KMS-11 (cell line): ENCODE measurements at regions not wholly inside any gene's neighbourhood (a gene's known extent, or its start where the extent isn't known, plus 50 kb on each side); places are given as distances from the start of the nearest gene placed in this dataset.

Experiments
- H2AFZ ChIP-seq: fragments of 200-600 bp; sonication (generic); 2 replicates; pipeline ENCODE4 v1.6.1; 2016; ENCODE audit warnings: antibody characterized with exemption, mixed run types, low read depth
- H3K27ac ChIP-seq: fragments of 200-600 bp; sonication (generic); 2 replicates; pipeline ENCODE4 v1.6.1; 2016; ENCODE audit warnings: mild to moderate bottlenecking, mixed run types
- H3K27me3 ChIP-seq: fragments of 200-600 bp; sonication (generic); 2 replicates; pipeline ENCODE4 v1.6.1; 2017; ENCODE audit warnings: mild to moderate bottlenecking, low read depth, mixed run types, moderate library complexity; ENCODE audit not compliant: insufficient read depth
- H3K36me3 ChIP-seq: fragments of 200-600 bp; sonication (generic); 2 replicates; pipeline ENCODE4 v1.6.1; 2017; ENCODE audit warnings: mild to moderate bottlenecking, mixed run types; ENCODE audit not compliant: insufficient read depth
- H3K4me1 ChIP-seq: fragments of 200-600 bp; sonication (generic); 2 replicates; pipeline ENCODE4 v1.6.1; 2016; ENCODE audit warnings: mild to moderate bottlenecking, low read depth, mixed run types; ENCODE audit not compliant: poor library complexity, severe bottlenecking
- H3K4me2 ChIP-seq: fragments of 200-600 bp; sonication (generic); 2 replicates; pipeline ENCODE4 v1.7.0; 2016; ENCODE audit warnings: mild to moderate bottlenecking, mixed run types
- H3K4me3 ChIP-seq: fragments of 200-600 bp; sonication (generic); IDR thresholded peaks from 2 replicates; pipeline ENCODE4 v1.6.1; 2017; ENCODE audit warnings: low read depth, low read length, mixed read lengths; ENCODE audit not compliant: insufficient read depth
- H3K79me2 ChIP-seq: fragments of 200-600 bp; sonication (generic); 2 replicates; pipeline ENCODE4 v1.6.1; 2016; ENCODE audit warnings: low read depth, mixed run types; ENCODE audit not compliant: insufficient read depth
- H3K9ac ChIP-seq: fragments of 200-600 bp; sonication (generic); 2 replicates; pipeline ENCODE4 v1.6.1; 2016; ENCODE audit warnings: mild to moderate bottlenecking, mixed run types
- H4K20me1 ChIP-seq: fragments of 200-600 bp; sonication (generic); 2 replicates; pipeline ENCODE4 v1.6.1; 2016; ENCODE audit warnings: mild to moderate bottlenecking, mixed run types; ENCODE audit not compliant: insufficient read depth
- TF ChIP-seq, protein P1 (sequence below): fragments of 200-600 bp; sonication (generic); conservative IDR thresholded peaks from 2 replicates; pipeline ENCODE4 v1.6.1; 2017; ENCODE audit warnings: low read depth, mild to moderate bottlenecking, antibody characterized with exemption, low read length, moderate library complexity, mixed read lengths

GRCh38 chrX:110853610-110854009 is 58.0 kb upstream of the CHRDL1 start:
- Histone ChIP-seq H3K27ac (no peak overlapping the region), H3K27me3 (no peaks in the 10 kb centered on the region), H3K36me3 (no peaks in the 10 kb centered on the region), H3K4me1 (peaks cover 17% of the 10 kb centered on the region), H4K20me1 (no peaks in the 10 kb centered on the region), H3K9ac (no peak overlapping the region), H3K4me3 (no peak overlapping the region), H3K4me2 (no peak overlapping the region), H3K79me2 (no peaks in the 10 kb centered on the region), H2AFZ (no peak overlapping the region)
- TF ChIP-seq, protein P1, sequence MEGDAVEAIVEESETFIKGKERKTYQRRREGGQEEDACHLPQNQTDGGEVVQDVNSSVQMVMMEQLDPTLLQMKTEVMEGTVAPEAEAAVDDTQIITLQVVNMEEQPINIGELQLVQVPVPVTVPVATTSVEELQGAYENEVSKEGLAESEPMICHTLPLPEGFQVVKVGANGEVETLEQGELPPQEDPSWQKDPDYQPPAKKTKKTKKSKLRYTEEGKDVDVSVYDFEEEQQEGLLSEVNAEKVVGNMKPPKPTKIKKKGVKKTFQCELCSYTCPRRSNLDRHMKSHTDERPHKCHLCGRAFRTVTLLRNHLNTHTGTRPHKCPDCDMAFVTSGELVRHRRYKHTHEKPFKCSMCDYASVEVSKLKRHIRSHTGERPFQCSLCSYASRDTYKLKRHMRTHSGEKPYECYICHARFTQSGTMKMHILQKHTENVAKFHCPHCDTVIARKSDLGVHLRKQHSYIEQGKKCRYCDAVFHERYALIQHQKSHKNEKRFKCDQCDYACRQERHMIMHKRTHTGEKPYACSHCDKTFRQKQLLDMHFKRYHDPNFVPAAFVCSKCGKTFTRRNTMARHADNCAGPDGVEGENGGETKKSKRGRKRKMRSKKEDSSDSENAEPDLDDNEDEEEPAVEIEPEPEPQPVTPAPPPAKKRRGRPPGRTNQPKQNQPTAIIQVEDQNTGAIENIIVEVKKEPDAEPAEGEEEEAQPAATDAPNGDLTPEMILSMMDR: 0 out of 2 replicates have a peak, but pooled peaks have one; percentile 32

DNA sequence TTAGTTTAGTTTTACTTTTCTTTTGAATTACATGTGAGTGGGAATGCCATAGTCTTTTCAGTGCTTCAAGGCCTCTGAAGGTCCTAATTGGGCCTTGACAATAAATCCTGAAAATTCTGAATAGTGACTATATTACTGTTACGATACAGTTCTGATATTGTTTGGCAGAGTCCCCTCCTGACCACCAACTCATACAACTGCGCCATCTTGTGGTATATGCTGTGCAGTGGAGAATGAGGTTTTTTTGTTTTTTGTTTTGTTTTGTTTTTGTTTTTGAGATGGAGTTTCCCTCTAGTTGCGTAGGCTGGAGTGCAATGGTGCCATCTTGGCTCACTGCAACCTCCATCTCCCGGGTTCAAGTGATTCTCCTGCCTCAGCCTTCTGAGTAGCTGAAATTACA is 56.6 kb upstream of the CHRDL1 start:
- H3K36me3 ChIP-seq: no peaks in the 10 kb centered on the region
- H3K4me3 ChIP-seq: no peak overlapping the region
- H3K4me2 ChIP-seq: peak overlapping the region; percentile 57
- H4K20me1 ChIP-seq: no peaks in the 10 kb centered on the region
- no peak overlapping the region for H3K27ac ChIP-seq
- no peaks in the 10 kb centered on the region for H3K79me2 ChIP-seq
- no peaks in the 10 kb centered on the region for H3K27me3 ChIP-seq
- TF ChIP-seq, protein P1: peak; percentile 58
- H3K4me1 ChIP-seq: peaks cover 17% of the 10 kb centered on the region
- H2AFZ ChIP-seq: peak overlapping the region; percentile 67
- peak overlapping the region; percentile 25; the same call in 1 of the 2 replicates for H3K9ac ChIP-seq

DNA sequence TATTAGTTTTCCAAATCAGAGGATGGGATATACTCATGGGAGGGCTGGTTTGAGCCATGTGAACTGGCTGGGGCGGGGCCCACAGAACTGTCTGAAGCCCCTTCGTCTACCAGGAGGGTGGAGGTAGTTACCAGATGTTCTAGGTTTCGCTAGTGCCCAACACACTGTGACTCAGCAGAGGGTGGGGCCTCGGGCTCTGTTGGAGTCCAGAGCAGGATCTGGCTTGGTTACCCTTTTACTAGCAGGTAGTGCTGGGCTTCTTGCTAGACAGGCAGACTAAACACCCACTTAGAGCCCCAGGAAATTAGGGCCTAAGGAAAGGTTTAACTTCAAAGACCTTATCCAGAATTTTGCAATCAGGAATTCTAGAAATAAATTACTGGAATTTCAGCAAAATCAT is 56.2 kb upstream of the CHRDL1 start:
- peak overlapping the region; percentile 67 for H2AFZ ChIP-seq
- no peaks in the 10 kb centered on the region for H3K36me3 ChIP-seq
- peak overlapping the region; percentile 57; the same call in 1 of the 2 replicates for H3K4me2 ChIP-seq
- TF ChIP-seq, protein P1: no peak
- H3K27me3 ChIP-seq: no peaks in the 10 kb centered on the region
- H4K20me1 ChIP-seq: no peaks in the 10 kb centered on the region
- peak overlapping the region; percentile 25; the same call in 1 of the 2 replicates for H3K9ac ChIP-seq
- no peak overlapping the region for H3K4me3 ChIP-seq
- no peak overlapping the region for H3K27ac ChIP-seq
- no peaks in the 10 kb centered on the region for H3K79me2 ChIP-seq
- H3K4me1 ChIP-seq: peaks cover 17% of the 10 kb centered on the region

DNA sequence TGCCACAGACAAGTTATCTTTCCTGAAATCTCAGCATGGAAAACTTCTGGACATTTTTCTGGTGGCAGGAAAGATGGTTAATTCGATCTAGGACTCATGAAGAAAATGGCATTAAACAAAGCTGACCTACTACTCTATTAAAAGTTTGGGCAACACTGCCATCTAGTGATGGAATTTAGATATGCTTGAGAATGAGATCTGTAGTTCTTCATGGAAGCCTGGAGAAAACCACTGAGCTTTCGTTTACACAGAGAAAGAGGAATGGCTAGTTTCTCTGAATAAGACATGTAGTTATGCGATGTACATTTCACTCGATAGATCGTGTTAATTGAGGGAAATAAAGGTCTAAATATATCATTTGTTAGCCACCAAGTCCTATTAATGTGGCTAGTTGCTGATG is 51.7 kb upstream of the CHRDL1 start:
- no peaks in the 10 kb centered on the region for H3K27me3 ChIP-seq
- H3K36me3 ChIP-seq: no peaks in the 10 kb centered on the region
- H3K79me2 ChIP-seq: no peaks in the 10 kb centered on the region
- H3K4me1 ChIP-seq: peaks cover 11% of the 10 kb centered on the region
- no peak overlapping the region for H2AFZ ChIP-seq
- no peaks in the 10 kb centered on the region for H4K20me1 ChIP-seq
- H3K27ac ChIP-seq: no peak overlapping the region
- no peak overlapping the region for H3K4me3 ChIP-seq
- H3K9ac ChIP-seq: no peak overlapping the region
- H3K4me2 ChIP-seq: no peak overlapping the region; the same call in 1 of the 2 replicates
- TF ChIP-seq, protein P1: peak; percentile 61
